ENCODE measurements at regions not wholly inside any gene's neighbourhood (a gene's known extent, or its start where the extent isn't known, plus 50 kb on each side); places are given as distances from the start of the nearest gene placed in this dataset.
"Not testable (repeated sequence)": the region's sequence is repeated elsewhere in the genome, so short reads cannot be mapped to it uniquely, and the experiment has no call there.

GRCh38 chr10:16117305-16117695, 257.0 kb upstream of the MINDY3 start:
- DNase-seq, result no peak

GRCh38 chr10:16119445-16119844, 259.1 kb upstream of the MINDY3 start:
- DNase-seq, result no peak

GRCh38 chr10:16120563-16120962, 260.3 kb upstream of the MINDY3 start:
- DNase-seq, result no peak

DNA sequence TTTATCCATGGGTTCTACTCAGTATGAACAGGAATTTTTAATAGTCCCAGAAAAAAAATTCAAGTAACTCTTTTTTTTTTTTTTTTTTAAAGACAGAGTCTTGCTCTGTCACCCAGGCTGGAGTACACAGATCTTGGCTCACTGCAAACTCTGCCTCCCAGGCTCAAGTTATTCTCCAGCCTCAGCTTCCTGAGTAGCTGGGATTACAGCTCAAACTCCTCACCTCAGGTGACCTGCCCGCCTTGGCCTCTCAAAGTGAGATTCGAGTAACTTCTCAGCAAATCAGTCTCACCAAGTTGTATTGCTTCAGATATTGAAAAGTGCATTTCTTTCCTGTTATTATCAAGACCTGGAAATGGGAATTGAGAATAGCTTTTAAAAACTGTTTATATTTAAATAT, 281.2 kb upstream of the MINDY3 start:
- no peak for DNase-seq

DNA sequence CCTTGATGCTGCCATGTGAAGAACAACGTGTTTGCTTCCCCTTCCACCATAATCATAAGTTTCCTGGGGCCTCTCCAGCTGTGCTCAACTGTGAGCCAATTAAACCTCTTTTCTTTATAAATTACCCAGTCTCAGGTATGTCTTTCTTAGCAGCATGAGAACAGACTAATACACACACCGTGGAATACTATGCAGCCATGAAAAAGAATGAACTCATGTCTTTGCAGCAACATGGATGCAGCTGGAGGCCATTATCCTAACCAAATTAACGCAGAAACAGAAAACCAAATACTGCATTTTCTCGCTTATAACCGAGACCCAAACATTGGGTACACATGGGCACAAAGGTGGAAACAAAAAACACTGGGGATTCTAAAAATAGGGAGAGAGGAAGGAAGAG, 286.7 kb upstream of the MINDY3 start:
- DNase-seq, result no peak

DNA sequence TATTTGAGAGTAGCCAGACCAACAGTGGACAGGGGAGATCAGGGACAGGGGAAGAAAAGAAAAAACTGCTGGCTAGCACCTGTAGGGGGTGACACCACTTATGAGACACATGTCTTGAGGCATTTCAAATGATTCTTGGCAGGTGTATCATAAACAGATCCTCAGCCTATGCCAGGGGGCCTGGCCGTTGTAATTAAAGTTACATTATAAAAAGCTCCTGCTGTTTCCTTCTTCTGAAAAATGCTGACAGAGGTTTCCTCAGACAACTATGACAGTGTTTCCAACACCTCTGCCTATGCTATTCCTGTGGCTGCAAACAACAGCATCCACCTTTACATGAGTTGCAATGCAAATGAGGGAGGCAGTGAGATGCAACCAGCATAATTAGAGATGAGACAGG, 281.0 kb upstream of the PTER start:
- no peak for DNase-seq

GRCh38 chr10:16156681-16157080, 280.1 kb upstream of the PTER start:
- no peak for DNase-seq

DNA sequence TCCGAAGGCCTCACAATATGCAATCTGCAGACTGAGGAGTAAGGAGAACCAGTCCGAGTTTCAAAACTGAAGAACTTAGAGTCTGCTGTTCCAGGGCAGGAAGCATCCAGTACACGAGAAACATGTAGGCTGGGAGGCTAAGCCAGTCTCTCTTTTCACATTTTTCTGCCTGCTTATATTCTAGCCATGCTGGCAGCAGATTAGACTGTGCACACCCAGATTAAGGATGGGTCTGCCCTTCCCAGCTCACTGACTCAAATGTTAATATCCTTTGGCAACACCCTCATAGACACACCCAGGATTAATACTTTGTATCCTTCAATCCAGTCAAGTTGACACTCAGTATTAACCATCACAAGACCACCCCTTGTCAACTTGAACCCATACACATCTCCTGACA, 271.7 kb upstream of the PTER start:
- DNase-seq, result not testable (repeated sequence)

DNA sequence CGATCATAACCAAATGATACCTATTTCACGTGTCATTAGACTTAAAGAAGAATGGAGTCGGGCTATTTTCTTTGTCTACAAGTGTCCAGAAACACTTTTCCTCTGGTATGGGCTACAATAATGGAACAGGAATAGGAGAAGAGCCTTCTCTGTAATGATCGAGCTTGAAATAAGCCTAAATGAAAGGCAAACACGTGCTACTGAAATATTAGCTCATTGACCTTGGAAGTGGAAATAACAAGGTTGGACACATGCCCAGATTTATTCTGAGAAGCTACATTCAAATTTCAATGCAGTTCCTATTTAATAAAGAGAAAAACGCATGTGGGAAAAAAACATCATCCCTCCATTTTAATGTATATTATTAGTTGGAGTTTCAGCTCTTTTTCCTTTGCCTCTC, 254.7 kb upstream of the PTER start:
- no peak for DNase-seq

DNA sequence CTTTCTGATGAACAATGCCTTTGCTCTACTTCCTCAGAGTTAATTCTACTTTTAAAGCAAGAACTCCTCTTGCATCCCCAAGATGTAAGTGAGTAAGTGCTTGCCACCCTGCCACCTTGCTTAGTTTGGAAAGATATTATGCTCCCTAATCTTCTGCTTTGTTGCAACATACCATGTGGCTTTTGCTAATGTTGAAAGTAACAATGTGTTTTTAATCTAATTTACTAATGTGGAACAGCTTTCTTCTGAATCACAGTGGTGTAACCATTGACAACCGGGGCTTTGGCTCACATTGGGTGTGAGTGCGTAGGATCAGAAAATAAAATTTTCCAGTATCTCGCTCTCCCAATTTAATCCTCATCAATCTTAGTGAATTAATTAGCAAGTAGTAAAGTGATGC, 254.1 kb upstream of the PTER start:
- no peak for DNase-seq

DNA sequence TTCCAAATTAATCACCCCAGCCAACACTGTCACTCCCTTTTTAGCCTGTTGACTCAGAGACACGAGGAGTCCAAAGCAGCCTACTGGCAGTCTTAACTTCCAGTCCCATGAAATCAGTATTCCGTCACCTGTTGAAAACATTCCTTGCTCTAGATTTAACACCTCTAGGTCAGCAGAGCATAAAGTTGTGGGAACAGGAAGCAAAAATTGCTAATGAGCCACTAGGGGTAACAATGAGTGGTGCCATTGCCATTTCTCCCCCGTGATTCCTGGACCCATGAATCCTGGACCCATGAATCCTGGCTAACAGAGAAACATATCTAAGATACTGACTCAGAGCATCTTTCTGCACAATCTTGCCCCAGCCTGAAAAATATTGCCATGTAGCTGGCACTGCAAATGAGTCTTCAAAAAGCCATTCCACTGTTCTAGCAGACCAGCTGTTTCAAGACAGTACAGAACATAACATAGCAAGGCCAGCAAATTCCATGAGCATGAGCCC, 252.7 kb upstream of the PTER start:
- no peak for DNase-seq

DNA sequence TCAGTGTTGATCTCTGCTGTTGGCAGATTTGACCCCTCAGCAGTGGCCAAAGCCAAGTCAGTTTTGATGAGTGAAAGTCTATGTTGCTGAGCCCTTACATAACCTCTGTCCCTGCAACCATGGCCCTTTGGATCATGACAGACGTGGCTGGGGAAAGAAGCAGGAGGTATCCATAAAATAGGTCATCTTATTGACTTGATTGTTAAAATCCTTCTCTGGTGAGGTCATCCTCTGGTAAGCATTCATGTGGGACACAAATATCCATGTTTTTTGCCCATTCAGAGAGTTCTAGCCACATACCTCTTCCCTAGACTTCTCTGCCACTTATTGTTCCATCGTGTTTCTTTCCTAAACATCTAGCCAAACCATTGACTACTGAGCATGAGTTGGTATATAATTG, 251.9 kb upstream of the PTER start:
- no peak for DNase-seq

- DNase-seq, result no peak
These were observed 250.2 kb upstream of the PTER start for GRCh38 chr10:16186564-16186963.

DNA sequence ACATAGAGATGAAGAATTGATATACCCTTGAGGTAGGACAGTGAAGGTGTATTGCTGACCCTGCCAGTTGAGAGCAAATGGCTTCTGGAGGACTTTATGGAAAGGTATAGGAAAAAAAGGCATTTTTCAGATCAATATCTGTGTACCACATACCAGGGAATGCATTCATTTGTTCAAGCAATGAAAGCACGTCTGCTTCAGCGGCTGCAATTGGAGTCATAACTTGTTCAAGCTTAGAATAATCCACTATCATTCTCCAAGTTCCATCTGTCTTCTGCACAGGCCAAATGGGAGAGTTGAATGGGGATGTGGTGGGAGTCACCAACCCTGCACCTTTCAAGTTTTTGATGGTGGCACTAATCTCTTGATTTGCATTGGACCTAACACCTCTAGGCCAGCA, 249.6 kb upstream of the PTER start:
- no peak for DNase-seq

DNA sequence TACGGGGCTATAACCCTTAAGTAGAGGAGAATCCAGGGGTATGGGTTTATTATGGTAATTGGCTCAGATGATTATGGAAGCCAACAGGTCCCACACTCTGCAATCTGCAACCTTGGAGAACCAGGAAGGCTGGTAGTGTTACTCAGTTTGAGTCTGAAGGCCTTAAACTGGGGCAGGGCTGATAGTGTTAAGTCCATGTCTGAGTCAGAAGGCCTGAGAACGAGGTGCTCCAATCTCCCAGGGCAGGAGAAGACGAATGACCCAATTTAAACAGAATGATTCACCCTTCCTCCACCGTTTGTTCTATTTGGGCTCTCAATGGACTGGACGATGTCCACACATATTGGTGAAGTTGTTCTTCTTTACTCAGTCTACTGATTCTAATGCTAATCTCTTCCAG, 244.5 kb upstream of the PTER start:
- DNase-seq, result no peak

GRCh38 chr10:16193241-16193640, 243.6 kb upstream of the PTER start:
- no peak for DNase-seq

DNA sequence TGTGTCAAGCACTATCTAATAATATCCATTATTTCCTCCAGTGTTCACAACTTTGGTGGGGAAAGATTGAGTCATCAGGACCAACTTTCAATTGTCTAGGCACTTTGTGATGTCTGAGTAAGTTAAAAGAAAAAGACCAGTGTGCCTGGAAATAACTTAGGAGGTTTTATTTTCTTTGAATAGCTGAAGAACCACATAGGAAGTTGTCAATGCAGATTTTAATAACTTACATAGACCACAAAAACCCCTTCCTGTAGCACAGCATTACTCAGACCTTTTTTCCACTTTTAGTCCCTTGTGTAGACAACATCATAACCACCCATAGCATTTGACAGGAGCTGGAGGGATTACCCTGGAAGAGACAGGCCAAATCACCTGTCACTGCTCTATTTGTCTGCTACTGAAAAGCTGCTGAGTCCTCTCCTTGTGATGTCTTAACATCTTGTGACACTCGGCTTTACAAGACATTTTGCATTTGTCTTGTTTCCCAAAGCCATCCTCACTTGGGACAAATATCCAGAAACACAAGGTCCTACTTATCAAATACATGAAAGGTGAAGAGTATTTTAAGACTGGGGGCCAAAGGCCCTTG, 241.5 kb upstream of the PTER start:
- DNase-seq, result peak in 1 of 5 donors; percentile 66

DNA sequence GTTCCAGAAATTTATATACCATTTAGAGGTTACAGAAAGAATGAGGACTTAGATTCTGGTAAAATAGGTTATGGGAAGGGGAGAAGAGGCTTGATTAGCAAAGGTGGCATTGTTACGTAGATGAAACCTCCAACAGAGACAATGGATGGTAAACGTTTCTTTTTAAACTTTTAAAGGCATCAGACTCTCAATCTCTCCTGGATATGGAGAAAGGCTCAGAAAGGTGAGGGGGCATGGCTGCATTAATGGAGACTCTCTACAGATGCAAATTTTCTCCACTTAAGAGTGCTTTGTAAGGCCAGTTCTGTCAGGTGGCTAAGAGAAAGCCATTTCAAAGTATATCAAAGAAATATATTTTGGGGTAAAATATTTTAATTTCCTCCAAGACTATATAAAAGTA, 240.9 kb upstream of the PTER start:
- DNase-seq, result no peak

DNA sequence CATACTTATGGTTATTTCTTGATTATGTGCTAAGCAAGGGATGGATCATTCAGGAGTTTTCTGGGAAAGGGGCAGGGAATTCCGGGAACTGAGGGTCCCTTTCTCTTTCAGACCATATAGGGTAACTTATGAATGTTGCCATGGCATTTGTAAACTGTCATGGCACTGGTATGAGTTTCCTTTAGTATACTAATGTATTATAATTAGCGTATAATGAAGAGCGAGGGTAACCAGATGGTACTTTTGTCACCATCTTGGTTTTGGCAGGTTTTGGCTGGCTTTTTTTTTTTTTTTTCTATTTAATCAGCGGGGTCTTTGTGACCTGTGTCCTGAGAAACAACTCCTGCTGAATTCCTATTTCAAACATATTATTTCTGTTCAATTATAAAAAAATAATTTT, 237.6 kb upstream of the PTER start:
- DNase-seq, result no peak

DNA sequence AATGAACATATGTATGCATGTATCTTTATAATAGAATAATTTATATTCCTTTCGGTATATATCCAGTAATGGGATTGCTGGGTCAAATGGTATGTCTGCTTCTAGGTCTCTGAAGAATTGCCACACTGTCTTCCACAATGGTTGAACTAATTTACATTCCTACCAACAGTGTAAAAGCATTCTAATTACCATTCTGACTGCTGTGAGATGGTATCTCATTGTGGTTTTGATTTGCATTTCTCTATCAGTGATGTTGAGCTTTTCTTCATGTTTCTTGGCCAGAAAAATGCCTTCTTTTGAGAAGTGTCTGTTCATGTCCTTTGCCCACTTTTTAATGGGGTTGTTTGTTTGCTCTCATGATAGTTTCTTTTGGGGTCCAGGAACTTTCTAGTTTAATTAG, 213.2 kb upstream of the PTER start:
- DNase-seq, result not testable (repeated sequence)

DNA sequence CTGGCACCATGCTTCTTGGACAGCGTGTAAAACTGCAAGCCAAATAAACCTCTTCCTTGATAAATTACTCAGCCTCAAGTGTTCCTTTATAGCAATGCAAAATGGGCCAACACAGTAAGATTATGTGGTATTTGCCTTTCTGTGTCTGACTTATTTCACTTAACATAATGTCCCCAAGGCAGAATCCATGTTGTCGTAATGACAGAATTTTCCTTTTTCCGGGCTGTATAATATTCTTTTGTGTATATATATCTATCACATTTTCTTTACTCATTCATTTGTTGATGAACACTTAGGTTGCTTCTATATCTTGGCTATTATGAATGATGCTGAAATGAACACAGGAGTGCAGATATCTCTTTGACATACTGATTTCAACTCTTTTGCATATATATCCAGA, 209.1 kb upstream of the PTER start:
- DNase-seq, result no peak

GRCh38 chr10:16231176-16231575, 205.6 kb upstream of the PTER start:
- no peak for DNase-seq

DNA sequence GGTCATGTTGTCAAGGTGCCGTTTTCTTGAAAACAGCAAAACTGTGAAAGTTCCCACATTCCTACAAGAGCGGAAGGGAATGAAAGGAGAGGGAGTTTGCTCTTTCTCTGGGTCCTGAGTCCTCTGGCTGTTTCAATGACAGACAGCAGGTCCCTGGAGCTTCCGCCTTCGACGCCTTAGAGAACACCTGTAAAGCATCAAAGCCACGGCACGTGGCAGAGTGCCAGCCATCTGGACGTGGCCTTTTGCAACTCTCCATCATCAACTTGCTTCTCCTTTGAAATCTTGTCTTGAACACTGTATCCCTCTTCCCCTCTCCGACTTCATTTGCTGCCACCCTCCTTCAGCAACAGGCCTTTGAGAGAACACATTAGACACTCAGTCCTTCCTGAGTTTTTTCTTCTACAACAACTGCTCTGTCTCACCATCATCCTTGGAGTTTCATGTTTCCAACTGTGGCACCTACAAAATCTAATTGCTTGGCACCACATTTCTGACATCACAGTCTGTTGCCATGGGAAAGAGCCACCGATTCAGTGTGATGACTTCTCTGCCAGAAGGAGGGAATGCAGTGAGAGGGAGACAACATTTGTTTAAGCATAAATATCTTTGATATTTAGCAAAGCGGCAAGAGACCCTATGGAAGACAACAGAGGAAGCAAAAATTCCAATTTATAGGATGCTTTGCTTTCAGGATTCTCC, 204.9 kb upstream of the PTER start:
- no peak for DNase-seq

- no peak for DNase-seq
These were observed 204.4 kb upstream of the PTER start for GRCh38 chr10:16232441-16232840.

DNA sequence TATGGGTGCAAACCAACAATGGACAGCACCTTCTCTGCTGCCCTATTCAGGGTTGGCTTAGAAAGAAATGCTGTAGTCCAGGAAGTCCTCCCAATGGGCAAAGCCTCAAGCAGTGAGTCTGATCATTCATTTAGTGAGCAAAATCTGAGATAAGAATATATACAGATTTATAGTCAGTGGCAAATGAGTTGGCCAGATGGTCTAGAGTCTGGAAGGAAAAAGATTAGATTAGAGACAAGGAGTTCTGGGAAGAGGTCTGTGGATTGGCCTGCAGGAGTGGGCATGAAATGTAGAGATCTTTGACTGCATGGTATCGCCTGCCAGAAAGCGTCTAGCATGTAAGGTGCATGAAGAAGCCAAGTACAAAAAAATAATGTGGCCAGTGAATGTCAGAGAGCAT, 201.9 kb upstream of the PTER start:
- DNase-seq, result no peak
